H1 (cell line): ENCODE measurements at regions not wholly inside any gene's neighbourhood (a gene's known extent, or its start where the extent isn't known, plus 50 kb on each side); places are given as distances from the start of the nearest gene placed in this dataset.

Source experiments
- CTCF ChIA-PET: fragments of 300-600 bp; sonication (Branson Sonifier 250); formaldehyde crosslinking; loops from one replicate; lab custom pipeline; 2021; ENCODE audit not compliant: partially characterized antibody; lab: Charles Lee
- POLR2A ChIA-PET: fragments of 300-600 bp; sonication (Branson Sonifier 250); formaldehyde crosslinking; loops from one replicate; lab custom pipeline; 2021; ENCODE audit warnings: inconsistent platforms; ENCODE audit not compliant: partially characterized antibody; lab: Charles Lee
- DNase-seq, 2 experiments: peaks; one replicate each; pipeline versions ENCODE4 v3.0.0 to v3.0.0-alpha.2; 2010 to 2022; ENCODE audit warnings: low spot score in 2 of 2, low read depth in 1 of 2, mixed read lengths in 1 of 2
- FAIRE-seq: peaks from 2 replicates; lab custom pipeline; 2011; peaks lifted over from hg19 to GRCh38; lab: Jason Lieb, UNC
- H2AFZ ChIP-seq: 2 replicates; pipeline ENCODE4 v1.8.1; 2012; ENCODE audit warnings: low read length, inconsistent platforms
- H2AK5ac ChIP-seq: 2 replicates; pipeline ENCODE4 v1.6.1; 2013; ENCODE audit warnings: low read depth, low read length
- H2BK120ac ChIP-seq: replicated peaks from 2 replicates; pipeline ENCODE3; 2013; ENCODE audit warnings: low read depth, low read length, inconsistent platforms
- H2BK12ac ChIP-seq: 2 replicates; pipeline ENCODE4 v1.6.1; 2013; ENCODE audit warnings: low read depth, low read length
- H2BK15ac ChIP-seq: 2 replicates; pipeline ENCODE4 v1.6.1; 2013; ENCODE audit warnings: low read length
- H2BK20ac ChIP-seq: 2 replicates; pipeline ENCODE4 v1.6.1; 2013; ENCODE audit warnings: low read length
- H2BK5ac ChIP-seq: 2 replicates; pipeline ENCODE4 v1.6.1; 2013; ENCODE audit warnings: low read depth, low read length
- H3K14ac ChIP-seq: 2 replicates; pipeline ENCODE4 v1.6.1; 2013; ENCODE audit warnings: inconsistent platforms; ENCODE audit not compliant: insufficient read length
- H3K18ac ChIP-seq: 2 replicates; pipeline ENCODE4 v1.6.1; 2013; ENCODE audit warnings: low read length; ENCODE audit errors: extremely low read depth
- H3K23ac ChIP-seq: 2 replicates; pipeline ENCODE4 v1.6.1; 2013; ENCODE audit warnings: inconsistent platforms; ENCODE audit not compliant: insufficient read length
- H3K23me2 ChIP-seq: 2 replicates; pipeline ENCODE4 v1.6.1; 2013; ENCODE audit warnings: low read depth, low read length
- H3K27ac ChIP-seq: 2 replicates; pipeline ENCODE4 v1.6.1; 2011; ENCODE audit warnings: low read depth, low read length, inconsistent platforms
- H3K27me3 ChIP-seq, 4 experiments: replicated peaks in 1 of 4; 1 replicate in 1 of 4; 2 replicates in 3 of 4; pipeline versions ENCODE4 v1.6.1 to v1.8.1; 2011 to 2013; ENCODE audit warnings: low read length in 3 of 4, mild to moderate bottlenecking in 3 of 4, inconsistent platforms in 2 of 4, mixed read lengths in 2 of 4, moderate library complexity in 1 of 4; ENCODE audit not compliant: control insufficient read depth in 3 of 4, insufficient read depth in 3 of 4; ENCODE audit errors: extremely low read depth in 1 of 4
- H3K36me3 ChIP-seq, 4 experiments: 2 replicates each; pipeline versions ENCODE4 v1.6.1 to v1.8.1; 2011 to 2013; ENCODE audit warnings: mild to moderate bottlenecking in 4 of 4, low read length in 3 of 4, moderate library complexity in 2 of 4, control low read depth in 1 of 4, inconsistent platforms in 1 of 4; ENCODE audit not compliant: insufficient read depth in 4 of 4, control insufficient read depth in 2 of 4
- H3K4ac ChIP-seq: replicated peaks from 2 replicates; pipeline ENCODE3; 2013; ENCODE audit warnings: low read length, low read depth, mixed read lengths, inconsistent platforms; ENCODE audit not compliant: insufficient read length
- H3K4me1 ChIP-seq, 4 experiments: replicated peaks in 1 of 4; 1 replicate in 1 of 4; 2 replicates in 3 of 4; pipeline versions ENCODE4 v1.6.1 to v1.8.1; 2011 to 2013; ENCODE audit warnings: low read length in 3 of 4, inconsistent platforms in 2 of 4, mixed read lengths in 1 of 4; ENCODE audit not compliant: insufficient read depth in 4 of 4, control insufficient read depth in 3 of 4
- H3K4me2 ChIP-seq, 2 experiments: 2 replicates each; pipeline versions ENCODE4 v1.6.1 to v1.8.1; 2011 to 2013; ENCODE audit warnings: low read depth in 2 of 2, low read length in 2 of 2, control low read depth in 1 of 2, inconsistent platforms in 1 of 2, mild to moderate bottlenecking in 1 of 2; ENCODE audit not compliant: insufficient read depth in 1 of 2
- H3K4me3 ChIP-seq, 4 experiments: fragments of 200-600, 300-600 bp in 1 of 4; sonication (generic), shearing (Covaris generic), sonication (Bioruptor Twin) in 1 of 4; 2 replicates each; pipeline versions ENCODE4 v1.5.1 to v1.8.1; 2011 to 2016; ENCODE audit warnings: low read length in 4 of 4, low read depth in 3 of 4, control low read depth in 2 of 4, inconsistent platforms in 2 of 4, mild to moderate bottlenecking in 2 of 4, mixed read lengths in 1 of 4, moderate library complexity in 1 of 4; ENCODE audit not compliant: insufficient read depth in 2 of 4; ENCODE audit errors: extremely low read depth in 1 of 4
- H3K56ac ChIP-seq: replicated peaks from 2 replicates; pipeline ENCODE3; 2013; ENCODE audit warnings: low read depth, mild to moderate bottlenecking, mixed read lengths, low read length, inconsistent platforms; ENCODE audit not compliant: insufficient read length
- H3K79me1 ChIP-seq: 2 replicates; pipeline ENCODE4 v1.6.1; 2013; ENCODE audit warnings: low read depth, low read length, control low read depth
- H3K79me2 ChIP-seq, 2 experiments: 2 replicates each; pipeline versions ENCODE4 v1.6.1 to v1.8.1; 2012 to 2013; ENCODE audit warnings: low read length in 2 of 2, mild to moderate bottlenecking in 2 of 2, inconsistent platforms in 1 of 2; ENCODE audit not compliant: insufficient read depth in 2 of 2, control insufficient read depth in 1 of 2
- H3K9ac ChIP-seq, 4 experiments: replicated peaks in 1 of 4; 1 replicate in 1 of 4; 2 replicates in 3 of 4; pipeline versions ENCODE4 v1.6.1 to v1.8.1; 2011 to 2013; ENCODE audit warnings: low read depth in 3 of 4, low read length in 3 of 4, control low read depth in 2 of 4, mild to moderate bottlenecking in 2 of 4, moderate library complexity in 2 of 4, inconsistent platforms in 1 of 4; ENCODE audit errors: extremely low read depth in 1 of 4
- H3K9me3 ChIP-seq, 2 experiments: 2 replicates each; pipeline versions ENCODE4 v1.6.1 to v1.8.1; 2012 to 2013; ENCODE audit warnings: mild to moderate bottlenecking in 2 of 2, moderate library complexity in 2 of 2, control low read depth in 1 of 2, inconsistent platforms in 1 of 2, low read depth in 1 of 2, low read length in 1 of 2, mixed read lengths in 1 of 2; ENCODE audit not compliant: insufficient read depth in 2 of 2
- H4K20me1 ChIP-seq, 2 experiments: replicated peaks in 1 of 2; 2 replicates each; pipeline versions ENCODE3 to v1.8.1; 2011 to 2013; ENCODE audit warnings: inconsistent platforms in 2 of 2, low read length in 2 of 2, mild to moderate bottlenecking in 1 of 2; ENCODE audit not compliant: insufficient read depth in 2 of 2, control insufficient read depth in 1 of 2
- H4K5ac ChIP-seq: 2 replicates; pipeline ENCODE4 v1.6.1; 2013; ENCODE audit warnings: low read length, low read depth, mixed read lengths, inconsistent platforms; ENCODE audit not compliant: insufficient read length
- H4K8ac ChIP-seq: 2 replicates; pipeline ENCODE4 v1.8.0; 2013; ENCODE audit warnings: mild to moderate bottlenecking, moderate library complexity, low read length, inconsistent platforms; ENCODE audit not compliant: insufficient read depth; ENCODE audit errors: extremely low read depth
- H4K91ac ChIP-seq: replicated peaks from 2 replicates; pipeline ENCODE3; 2013; ENCODE audit warnings: low read length, mixed read lengths, inconsistent platforms; ENCODE audit not compliant: insufficient read length
- ASH2L ChIP-seq: fragments of 200-600, 300-600 bp; sonication (generic); IDR thresholded peaks from one replicate; pipeline ENCODE4 v1.7.1; 2017; ENCODE audit warnings: low read length
- POLR2AphosphoS5 ChIP-seq: IDR thresholded peaks from 2 replicates; pipeline ENCODE4 v1.6.1; 2011; ENCODE audit warnings: low read depth, low read length
- SAP30 ChIP-seq: fragments of 300-600 bp; sonication (generic); IDR thresholded peaks from 2 replicates; pipeline ENCODE4 v1.7.1; 2012; ENCODE audit warnings: low read length, moderate library complexity, mild to moderate bottlenecking, inconsistent platforms; ENCODE audit not compliant: insufficient read depth, insufficient replicate concordance
- SIX5 ChIP-seq: IDR thresholded peaks from 2 replicates; pipeline ENCODE4 v1.6.1; 2011; ENCODE audit warnings: mild to moderate bottlenecking, low read depth, low read length
- SRF ChIP-seq: IDR thresholded peaks from 2 replicates; pipeline ENCODE4 v1.6.1; 2011; ENCODE audit warnings: mild to moderate bottlenecking, low read depth, low read length, moderate library complexity
- WGBS, 2 experiments: shearing (Covaris generic) in 1 of 2; methylation state at CpG; one replicate each; pipeline versions ENCODE4 v1.1.6 to v1.1.7; 2013 to 2015; ENCODE audit warnings: low lambda C conversion rate in 2 of 2, mixed read lengths in 2 of 2, inconsistent platforms in 1 of 2, low coverage in 1 of 2, missing lambda C conversion rate in 1 of 2; ENCODE audit not compliant: insufficient replicate concordance in 2 of 2, insufficient coverage in 1 of 2, insufficient read length in 1 of 2; ENCODE audit errors: extremely low coverage in 1 of 2, missing lambda C conversion rate in 1 of 2; 5-methylcytosine and 5-hydroxymethylcytosine counted together

DNA sequence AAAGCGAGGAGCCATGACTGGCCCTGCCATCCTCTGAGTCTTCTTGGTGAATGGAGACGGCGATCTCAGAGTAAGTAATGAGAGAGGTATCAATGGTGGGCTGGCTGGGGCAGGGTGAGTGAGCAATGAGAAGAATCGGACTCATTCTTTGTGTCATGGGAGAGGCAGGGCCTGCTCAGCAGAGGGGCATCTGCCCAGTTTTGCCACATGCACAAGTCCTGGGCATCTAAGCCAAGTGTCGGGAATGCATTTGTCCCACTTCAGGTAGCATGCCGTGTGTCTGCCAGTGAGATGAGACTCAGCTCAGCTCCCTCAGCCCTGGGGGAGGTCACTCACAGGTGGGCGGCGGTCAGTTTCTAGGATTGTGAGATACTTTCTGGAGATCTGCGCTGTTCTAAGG is 791.0 kb upstream of the RAB6C start:
- no peaks in the 10 kb centered on the region for H3K79me2 ChIP-seq
- no peak overlapping the region for H3K18ac ChIP-seq
- H3K9me3 ChIP-seq, result no peaks in the 10 kb centered on the region
- no peak overlapping the region for H3K27ac ChIP-seq
- H3K79me1 ChIP-seq, result no peaks in the 10 kb centered on the region
- no peak for DNase-seq
- no peak overlapping the region for H3K4ac ChIP-seq
- no peak overlapping the region for H3K23ac ChIP-seq
- no peak for TF ChIP-seq SRF
- no peak for TF ChIP-seq SAP30
- no peak for TF ChIP-seq POLR2AphosphoS5
- no peak for TF ChIP-seq ASH2L
- no peak for TF ChIP-seq SIX5
- no peak overlapping the region for H2BK12ac ChIP-seq
- H3K36me3 ChIP-seq, result no peaks in the 10 kb centered on the region
- H2BK15ac ChIP-seq, result no peak overlapping the region
- no peak overlapping the region for H4K8ac ChIP-seq
- no peaks in the 10 kb centered on the region for H4K20me1 ChIP-seq
- H2BK5ac ChIP-seq, result no peak overlapping the region
- FAIRE-seq, result no peak
- H2BK20ac ChIP-seq, result 0 out of 2 replicates have a peak overlapping the region, but pooled peaks have one; percentile 43
- no peak overlapping the region for H3K9ac ChIP-seq
- H4K5ac ChIP-seq, result no peak overlapping the region
- peaks cover 0 to 4% (median 0%) of the 10 kb centered on the region in 4 experiments; a peak in 2 of 7 replicates for H3K27me3 ChIP-seq
- H3K56ac ChIP-seq, result no peak overlapping the region
- WGBS, 2 experiments, result 89% methylated on average over 9 of the region's 9 CpGs; no CpG with 5 or more reads in 1 of the 2 experiments
- H3K4me3 ChIP-seq, result no peak overlapping the region
- no peak overlapping the region; the same call in 1 of the 2 replicates for H2AK5ac ChIP-seq
- peak overlapping the region; percentile 51 for H4K91ac ChIP-seq
- ChIA-PET CTCF (interaction anchor here (0.6 to 1.2 kb wide), 2 partner anchors 14 to 1023 kb away, joined by 3 read pairs; no protein-coding TSS in a partner anchor), POLR2A (no interaction called here)
- no peak overlapping the region for H2AFZ ChIP-seq
- no peak overlapping the region for H3K4me2 ChIP-seq
- H3K23me2 ChIP-seq, result no peaks in the 10 kb centered on the region
- H3K14ac ChIP-seq, result no peak overlapping the region
- no peak overlapping the region for H2BK120ac ChIP-seq
- peaks cover 7 to 13% (median 10%) of the 10 kb centered on the region in 4 experiments for H3K4me1 ChIP-seq
